ENCODE measurements at regions not wholly inside any gene's neighbourhood (a gene's known extent, or its start where the extent isn't known, plus 50 kb on each side); places are given as distances from the start of the nearest gene placed in this dataset.
A peak's percentile ranks its signal among the peaks of the same experiment; 100 is the strongest.

DNA sequence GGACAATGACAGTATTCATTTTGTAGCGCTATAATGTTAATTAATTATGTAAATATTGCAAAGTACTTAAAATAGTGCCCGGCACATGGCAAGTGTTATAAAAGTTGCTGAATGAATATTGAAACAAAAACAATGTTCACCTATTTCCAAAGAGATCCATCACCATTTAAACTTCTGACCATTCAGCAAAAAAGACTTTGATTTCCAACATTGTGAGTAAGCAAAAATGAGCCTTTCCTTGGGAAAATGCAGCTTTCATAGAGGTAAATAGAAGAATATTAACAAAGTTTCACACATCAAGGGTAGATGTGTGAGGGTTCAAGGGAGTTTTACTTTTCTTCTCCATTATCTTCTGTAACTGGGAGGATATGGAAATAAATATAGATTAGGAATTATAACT, 1089.4 kb upstream of the C9orf72 start:
- DNase-seq = no peak

DNA sequence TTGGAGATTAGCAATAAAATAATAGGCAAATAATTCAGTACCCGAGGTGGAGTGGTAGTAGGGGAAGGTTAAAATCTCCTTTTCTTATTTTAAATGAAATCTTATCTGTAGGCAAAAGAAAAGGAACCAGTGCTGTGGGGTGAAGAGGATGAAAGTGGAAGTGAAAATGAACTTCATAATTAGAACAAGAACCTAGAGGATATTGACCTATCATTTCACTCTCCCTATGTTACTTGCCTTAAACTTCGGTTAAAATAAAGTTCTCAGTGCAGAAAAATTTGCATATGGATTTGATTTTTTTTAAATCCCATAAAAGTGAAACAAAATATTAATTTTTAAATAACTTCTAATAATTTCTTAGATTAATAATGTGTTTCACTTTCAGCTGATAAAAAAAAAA, 1094.9 kb upstream of the C9orf72 start:
- no peak for DNase-seq

- DNase-seq = no peak
Measured at GRCh38 chr9:28671000-28671399, 1097.7 kb upstream of the C9orf72 start.

DNA sequence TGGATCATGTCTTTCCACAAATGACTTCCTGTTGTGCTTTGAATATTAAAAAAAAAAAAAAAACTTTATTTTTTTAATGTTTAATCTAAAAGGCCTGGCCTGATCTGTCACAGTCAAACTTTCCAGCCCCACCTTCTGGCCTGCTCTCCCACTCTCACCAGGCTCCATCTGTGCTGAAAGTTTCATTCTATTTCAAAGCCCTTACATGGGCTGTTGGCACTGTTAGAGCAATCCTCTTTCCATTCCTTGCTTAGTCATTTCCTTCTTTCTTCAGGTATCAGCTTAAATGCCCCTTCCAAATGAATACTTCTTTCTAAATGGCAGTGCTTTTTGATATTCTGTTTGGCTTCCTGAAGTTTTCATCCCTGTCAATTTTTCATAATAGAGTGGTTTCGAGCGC, 1104.8 kb upstream of the C9orf72 start:
- DNase-seq = no peak

- no peak for DNase-seq
Measured at GRCh38 chr9:28688172-28688571, 1114.9 kb upstream of the C9orf72 start.

GRCh38 chr9:28692012-28692411, 1118.7 kb upstream of the C9orf72 start:
- no peak for DNase-seq

DNA sequence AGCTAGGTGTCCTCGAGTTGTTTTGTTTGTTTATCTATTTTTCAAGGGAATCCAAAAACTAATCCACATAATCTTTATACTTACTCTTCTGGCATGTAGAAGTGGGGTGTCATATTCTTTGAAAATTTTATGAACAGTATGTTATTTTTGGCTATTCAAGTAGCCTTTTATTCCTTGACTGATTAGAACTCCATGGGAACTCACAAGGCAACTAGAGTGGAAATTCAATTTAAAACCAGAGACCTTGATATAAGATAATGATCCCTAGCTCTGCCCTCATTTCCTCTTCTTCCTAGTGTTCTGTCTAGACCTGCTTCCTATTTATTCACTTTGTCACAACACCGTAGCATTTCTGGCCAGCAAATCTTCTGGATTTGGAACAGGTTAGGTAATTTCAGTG, 1123.7 kb upstream of the C9orf72 start:
- DNase-seq = no peak

GRCh38 chr9:28699632-28700031, 1126.4 kb upstream of the C9orf72 start:
- DNase-seq = no peak

- no peak for DNase-seq
Measured at GRCh38 chr9:28707616-28708015, 1134.3 kb upstream of the C9orf72 start.

- no peak for DNase-seq
Measured at GRCh38 chr9:28714188-28714587, 1140.9 kb upstream of the C9orf72 start.

GRCh38 chr9:28718226-28718625, 1144.9 kb upstream of the C9orf72 start:
- DNase-seq = no peak

DNA sequence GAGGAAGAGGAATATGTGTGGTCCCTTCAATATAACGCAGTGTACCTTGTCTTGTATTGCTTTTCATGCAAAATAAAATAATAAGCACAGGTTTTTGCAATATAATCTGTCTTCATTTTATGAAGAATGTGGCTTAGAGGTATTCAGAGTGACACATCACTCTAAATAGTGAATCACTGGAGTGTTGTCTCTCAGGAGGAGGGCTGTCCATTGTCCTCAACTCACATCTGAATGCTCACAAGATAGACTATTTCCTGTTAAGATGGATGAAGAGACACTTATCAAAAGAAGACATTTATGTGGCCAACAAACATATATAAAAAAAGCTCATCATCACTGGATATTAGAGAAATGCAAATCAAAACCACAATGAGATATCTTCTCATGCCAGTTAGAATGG, 1147.5 kb upstream of the C9orf72 start:
- DNase-seq = no peak

DNA sequence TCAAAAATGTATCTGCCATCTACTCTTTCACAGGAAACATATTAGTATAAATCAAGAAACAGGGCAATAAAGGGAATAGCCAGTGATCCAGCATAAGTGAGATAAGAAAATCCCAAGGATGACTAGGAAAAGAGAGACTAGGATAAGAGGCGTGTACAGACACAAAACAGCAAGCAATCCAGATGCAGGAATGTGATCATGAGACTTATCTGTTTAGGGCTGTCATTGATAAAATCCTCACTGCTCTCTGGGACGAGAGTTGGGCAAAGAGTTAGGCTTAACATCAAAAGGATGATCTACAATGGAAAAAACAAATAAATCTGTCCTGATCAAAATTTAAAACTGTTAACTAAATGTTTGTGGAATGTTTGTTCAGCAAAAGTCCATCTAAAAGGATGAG, 1156.8 kb upstream of the C9orf72 start:
- no peak for DNase-seq

DNA sequence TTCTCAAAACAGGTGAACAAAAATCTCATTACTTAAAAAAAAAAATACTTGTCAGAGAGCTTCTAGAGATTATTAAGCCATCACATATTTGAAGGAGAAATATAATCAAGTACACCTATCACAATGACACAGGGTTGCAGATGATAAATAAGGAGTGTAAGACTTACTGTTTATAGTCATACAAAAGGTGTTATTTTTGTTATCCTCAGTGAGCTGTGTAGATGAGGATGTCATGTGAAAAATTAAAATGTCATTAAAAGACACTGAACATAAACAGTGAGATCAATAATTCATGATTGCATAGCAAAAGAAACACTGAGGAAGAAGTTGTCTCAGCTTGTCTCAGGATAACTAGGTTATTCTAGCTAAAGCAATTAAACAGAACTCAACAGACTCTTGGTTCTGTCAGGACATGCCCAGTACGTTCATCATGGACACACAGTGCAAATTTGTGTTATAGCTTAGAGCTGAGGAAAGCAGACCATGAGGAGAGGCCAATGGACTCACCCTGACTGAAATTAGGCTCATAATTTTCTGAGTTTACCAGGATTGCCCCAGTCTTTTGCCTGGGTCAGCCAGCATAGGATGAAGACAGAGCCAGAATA, 1162.6 kb upstream of the C9orf72 start:
- DNase-seq = no peak

DNA sequence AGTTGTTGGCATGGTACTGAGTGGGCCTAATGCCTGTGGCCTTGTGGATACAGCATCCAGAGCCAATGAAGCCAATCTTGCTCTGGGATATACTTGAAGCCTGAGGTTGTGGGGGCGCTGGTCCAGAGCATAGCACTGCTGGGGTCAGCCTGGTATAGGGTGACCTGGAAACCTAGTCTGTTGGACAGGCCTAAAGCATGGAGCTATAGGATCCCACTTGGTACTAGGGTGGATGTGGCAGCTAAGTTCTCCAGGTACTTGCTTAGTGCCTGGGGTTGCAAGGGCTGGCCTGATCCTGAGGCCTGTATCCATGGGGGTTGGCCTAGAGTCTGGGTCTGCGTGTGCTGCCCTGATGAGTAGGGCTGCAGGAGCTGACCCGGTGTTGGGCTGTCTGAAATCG, 1168.2 kb upstream of the C9orf72 start:
- DNase-seq = no peak

- DNase-seq = no peak
Measured at GRCh38 chr9:28747351-28747985, 1174.2 kb upstream of the C9orf72 start.

- DNase-seq = no peak
Measured at GRCh38 chr9:28750136-28750535, 1176.9 kb upstream of the C9orf72 start.

GRCh38 chr9:28758341-28758740, 1185.1 kb upstream of the C9orf72 start:
- no peak for DNase-seq

DNA sequence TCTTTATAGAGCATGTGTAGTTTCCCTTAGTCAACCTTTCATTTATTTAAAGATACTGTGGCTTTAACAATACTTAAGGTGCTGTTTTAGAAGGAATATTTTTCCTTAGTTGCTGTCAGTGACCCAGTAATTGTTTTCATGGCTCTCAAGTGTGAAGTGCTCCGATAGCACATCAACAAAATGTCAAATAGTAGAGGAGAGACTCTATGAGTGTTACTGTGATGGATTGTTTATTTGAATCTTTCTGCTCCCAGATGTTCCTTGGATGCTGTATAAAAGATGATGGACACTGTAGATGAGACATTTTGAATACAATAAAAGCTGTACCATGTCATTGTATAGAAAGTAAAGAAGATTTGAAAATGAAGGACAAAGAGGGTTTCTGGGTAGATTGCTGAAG, 1185.7 kb upstream of the C9orf72 start:
- no peak for DNase-seq

DNA sequence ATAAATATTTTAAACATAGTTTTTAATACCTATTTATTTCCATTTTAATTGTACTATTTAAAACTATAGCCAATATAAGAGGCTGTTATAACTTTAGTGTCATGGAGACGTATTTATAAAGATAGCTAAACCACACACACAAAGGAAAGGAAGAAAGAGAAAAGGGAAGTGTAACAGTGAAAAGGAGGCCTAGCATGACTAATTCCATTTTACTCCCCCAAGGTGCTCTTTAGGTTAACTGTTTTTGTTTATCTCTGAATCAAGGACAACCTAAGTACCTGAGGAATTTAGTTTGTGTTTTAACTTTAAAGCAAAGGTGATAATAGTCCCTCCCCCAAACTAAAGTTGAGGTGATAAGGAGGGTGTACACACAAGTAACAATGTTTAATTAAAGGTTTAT, 1188.9 kb upstream of the C9orf72 start:
- DNase-seq = no peak

DNA sequence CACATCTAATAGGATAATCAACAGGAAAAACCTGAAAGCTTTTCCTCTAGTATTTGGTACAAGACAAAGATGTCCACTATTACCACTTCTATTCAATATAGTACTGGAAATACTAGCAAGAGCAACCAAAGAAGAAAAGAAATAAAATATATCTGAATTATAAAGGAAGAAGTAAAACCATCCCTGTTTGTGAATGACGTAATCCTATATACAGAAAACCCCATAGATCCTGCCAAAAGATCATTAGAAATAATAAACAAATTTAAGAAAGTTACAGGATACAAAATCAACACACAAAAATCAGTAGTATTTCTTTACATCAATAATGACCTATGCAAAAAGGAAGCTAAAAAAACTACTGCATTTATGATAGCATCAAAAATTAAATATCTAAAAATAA, 1191.3 kb upstream of the C9orf72 start:
- DNase-seq = no peak

DNA sequence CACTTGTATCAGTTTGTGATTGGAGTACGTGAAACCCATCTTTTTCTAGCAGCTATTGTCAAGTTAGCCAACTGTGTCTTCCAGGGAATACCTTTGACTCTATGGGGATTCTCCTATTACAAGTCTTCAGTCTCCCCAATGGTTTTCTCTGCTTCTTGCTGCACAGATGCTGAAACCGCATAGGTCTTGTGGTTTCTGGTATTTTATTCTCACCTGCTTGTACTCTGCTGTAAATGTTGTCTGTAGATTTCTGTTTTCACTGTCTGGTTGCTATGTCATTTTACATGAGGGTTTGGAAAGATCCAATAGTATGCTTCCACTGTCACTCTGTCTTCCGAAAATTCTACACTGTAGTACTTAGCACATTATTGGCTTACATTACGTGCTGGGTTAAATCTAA, 1196.9 kb upstream of the C9orf72 start:
- DNase-seq = no peak

- DNase-seq = no peak
Measured at GRCh38 chr9:28770827-28771226, 1197.5 kb upstream of the C9orf72 start.

GRCh38 chr9:28774433-28775235, 1201.4 kb upstream of the C9orf72 start:
- DNase-seq = peak; percentile 11
